Embryonic facial prominence (tissue), 1 donor: ENCODE measurements at regions not wholly inside any gene's neighbourhood (a gene's known extent, or its start where the extent isn't known, plus 50 kb on each side); places are given as distances from the start of the nearest gene placed in this dataset.
"Not testable (repeated sequence)": the region's sequence is repeated elsewhere in the genome, so short reads cannot be mapped to it uniquely, and the experiment has no call there.

Experiments
- DNase-seq: peaks from one replicate; pipeline ENCODE4 v3.0.0-alpha.2; 2016; ENCODE audit errors: extremely low spot score

DNA sequence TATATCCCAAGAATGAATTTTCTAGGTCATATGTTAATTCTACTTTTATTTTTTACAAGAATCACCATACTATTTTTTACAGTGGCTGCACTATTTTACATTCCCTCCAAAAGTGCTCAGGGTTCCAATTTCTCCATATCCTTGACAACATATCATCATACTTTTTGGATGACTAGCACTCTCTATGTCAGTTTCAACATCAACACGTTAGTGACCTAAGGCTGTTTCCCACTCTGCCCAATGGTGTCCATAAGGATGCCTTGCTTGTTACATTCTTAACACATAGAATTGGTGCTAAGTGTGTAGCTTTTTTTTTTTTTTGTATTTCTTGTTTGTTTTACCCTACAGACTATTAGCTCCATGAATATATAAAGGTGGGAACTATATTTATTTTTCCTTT is 175.4 kb downstream of the PCDH10 start:
- no peak for DNase-seq

DNA sequence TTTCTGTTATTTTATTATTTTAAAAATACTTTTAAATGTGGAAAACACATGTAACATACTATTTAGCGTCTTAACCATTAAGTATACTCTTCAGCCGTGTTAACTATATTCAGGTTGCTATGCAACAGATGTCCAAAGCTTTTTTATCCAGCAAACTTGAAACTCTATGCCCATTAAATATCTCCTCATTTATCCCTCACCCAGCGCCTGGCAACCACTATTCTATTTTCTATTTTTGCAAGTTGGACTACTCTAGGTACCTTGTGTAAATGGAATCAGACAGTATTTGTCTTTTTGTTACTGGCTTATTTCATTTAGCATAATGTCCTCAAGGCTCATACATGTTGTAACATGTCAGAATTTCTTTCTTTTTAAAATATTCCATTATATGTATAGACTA is 174.6 kb downstream of the PCDH10 start:
- DNase-seq: no peak

DNA sequence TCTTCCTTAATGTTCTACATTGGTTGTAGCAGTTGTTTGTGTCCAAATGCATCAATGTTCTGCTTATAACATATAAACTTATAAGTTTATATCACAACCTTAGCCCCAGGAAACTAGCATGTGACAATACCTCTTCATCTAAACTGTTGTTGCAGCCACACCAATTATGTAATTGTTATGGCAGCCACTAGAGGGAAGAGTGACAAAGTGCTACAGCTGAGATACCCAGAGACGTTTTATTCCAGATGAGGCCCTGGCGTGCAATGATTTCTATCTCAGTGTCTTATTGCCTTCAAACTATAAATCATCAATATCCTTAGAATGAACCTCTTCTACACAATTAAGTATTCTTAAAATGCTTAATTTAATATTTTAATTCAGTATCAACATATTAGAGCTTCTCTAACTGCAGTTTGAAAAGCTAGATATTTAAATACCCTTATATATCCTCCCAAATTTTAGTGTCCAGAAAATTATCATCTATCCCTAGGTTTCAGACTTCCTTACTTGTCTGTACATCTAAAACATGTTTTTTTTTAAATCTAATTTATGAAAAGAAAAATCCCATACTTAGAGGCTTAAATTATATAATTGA is 171.6 kb downstream of the PCDH10 start:
- DNase-seq: peak; percentile 12

DNA sequence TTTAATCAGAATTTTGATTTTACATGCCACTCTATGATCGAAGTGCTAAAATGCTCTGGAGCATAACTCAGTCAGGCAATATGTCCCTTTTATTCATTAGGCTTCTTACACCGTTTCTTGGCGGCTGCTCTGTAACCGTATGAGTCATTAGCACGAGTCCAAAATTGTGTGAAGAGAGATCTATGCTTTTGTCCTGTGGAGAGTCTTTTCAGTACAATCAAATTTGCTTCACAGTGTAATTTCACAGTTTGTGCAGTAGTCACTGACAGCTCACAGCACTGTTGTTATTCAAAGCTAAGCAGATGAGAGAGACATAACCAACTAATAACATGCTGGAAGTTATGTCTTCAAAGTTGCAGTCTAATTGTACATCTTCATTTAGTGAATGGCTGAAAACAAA is 167.8 kb downstream of the PCDH10 start:
- DNase-seq: no peak

DNA sequence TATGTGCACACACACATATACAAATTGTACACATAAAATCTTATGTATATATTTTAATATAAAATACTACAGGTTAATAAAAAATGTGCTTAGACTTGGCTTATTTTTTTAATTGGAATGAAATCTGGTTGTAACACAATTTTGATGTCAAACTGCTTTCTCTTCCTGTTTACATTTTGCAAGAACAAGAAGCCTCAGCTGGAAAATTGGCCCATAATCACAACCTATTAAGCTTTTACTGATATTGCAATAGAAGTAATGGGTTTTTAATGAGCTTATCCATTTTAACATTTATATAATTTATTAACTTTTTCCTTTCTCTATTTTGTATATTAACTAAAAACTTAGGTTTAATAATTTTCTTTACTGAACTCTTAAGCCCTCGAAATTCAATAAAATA is 165.9 kb downstream of the PCDH10 start:
- no peak for DNase-seq

DNA sequence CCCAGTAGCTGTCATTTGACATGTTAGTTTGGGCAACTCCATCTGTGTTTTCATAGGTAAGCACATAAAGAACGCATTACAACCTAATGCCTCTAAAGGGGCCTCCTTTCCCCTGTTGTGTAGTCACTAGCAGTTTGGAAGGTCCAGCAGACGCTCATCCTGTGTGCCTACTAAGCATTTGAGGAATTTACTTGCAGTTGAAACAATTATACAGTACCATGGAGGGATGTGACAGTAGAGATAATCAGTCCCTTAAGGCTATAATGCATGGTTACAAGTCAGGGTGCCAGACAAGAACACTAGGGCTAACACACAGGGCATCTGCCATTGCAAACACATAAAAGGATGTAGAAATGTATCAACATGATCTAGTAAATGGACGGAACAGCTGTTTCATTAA is 138.3 kb downstream of the PCDH10 start:
- no peak for DNase-seq

DNA sequence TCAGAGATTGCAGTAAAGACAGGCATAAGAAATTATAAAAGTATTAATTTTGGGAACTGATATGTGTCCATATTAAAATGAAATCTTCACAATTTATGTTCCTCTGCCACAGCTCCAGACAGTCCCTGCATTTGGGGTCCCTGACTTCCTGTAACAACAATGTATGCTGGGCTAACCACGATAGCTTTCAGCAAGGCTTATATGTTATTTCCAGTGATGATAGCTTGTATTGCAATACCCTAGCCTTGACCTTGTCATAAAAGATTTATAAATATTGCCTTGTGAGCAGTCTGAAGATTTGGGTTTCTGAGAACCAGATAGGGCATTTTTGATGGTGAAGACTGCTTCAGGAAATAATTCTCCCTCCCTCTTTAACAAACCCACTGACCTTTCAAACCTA is 129.5 kb downstream of the PCDH10 start:
- no peak for DNase-seq

DNA sequence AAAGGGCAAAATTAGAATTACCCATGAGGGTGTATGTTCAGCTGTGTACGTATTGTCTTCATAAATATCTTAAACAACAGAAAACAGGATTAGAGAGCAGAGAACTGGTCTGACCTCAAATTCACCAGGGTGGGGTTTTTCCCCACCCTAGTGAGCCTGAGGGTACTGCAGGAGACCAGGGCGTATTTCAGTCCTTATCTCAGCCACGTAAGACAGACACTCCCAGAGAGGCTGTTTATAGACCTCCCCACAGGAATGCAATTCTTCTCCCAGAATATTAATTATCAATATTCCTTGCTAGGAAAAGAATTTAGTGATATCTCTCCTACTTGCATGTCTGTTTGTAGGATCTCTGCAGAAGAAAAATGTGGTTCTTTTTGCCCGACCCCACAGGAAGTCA is 128.8 kb downstream of the PCDH10 start:
- DNase-seq: not testable (repeated sequence)

DNA sequence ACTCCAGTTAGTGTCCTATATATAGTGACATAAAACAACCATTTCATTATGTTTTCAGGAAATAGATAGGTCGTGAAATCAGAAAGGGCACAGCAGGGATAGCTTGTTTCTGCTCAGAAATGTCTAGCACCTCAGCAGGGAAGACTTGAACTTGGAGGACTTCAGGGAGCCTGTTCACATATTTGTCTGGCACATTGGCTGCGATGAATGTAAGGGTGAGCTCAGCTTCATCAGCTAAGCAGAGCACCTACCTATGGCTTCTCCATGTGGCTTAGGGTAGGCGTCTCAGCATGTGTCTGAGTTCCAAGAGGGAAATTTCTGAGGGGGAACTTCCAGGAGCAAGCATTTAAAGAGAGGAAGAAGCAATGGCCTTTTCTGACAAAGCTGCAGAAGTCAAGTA is 126.2 kb downstream of the PCDH10 start:
- no peak for DNase-seq

DNA sequence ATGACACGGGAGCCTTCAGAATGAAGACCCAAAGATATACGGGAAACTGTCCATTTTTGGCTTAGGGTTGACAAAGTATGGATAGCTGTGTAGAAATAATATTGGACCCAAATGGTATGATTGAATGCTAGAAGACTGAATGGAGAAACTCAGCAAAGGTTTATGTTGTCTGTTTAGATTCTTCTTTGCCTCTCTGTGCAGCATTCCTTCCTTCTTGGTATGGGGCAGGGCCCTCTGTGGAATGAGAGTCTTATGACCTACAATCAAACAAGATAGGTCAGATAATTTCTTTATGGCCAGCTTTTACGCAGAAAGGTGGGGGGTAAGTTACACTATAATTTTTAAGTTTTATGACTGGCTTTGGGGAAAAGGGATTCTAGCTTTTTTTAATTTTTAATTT is 124.3 kb downstream of the PCDH10 start:
- DNase-seq: no peak

DNA sequence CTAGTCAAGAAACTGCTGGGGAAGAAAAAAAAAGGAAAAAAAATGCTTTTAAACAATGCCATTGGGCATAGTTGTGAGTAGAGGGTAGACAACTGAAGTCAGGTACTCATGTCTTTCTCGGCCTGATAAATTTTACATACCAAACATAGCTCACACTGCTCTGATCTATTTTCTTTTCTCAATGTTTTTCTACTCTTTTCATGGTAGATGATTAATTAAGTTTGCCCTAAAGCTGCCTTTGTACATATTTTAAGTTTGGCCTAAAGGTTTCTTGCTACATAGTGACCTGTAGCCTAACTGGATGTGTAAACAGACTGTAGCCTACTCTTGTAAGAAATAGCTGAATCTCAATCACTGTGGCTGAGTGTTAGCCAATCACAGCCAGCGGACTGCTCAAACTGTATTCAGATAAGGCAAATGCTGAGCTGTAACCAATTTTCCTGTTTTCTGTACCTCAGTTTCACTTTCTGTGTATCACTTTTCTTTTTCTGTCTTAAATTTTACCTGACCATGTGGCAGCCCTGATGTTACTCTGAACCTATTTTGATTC is 121.0 kb downstream of the PCDH10 start:
- DNase-seq: no peak

DNA sequence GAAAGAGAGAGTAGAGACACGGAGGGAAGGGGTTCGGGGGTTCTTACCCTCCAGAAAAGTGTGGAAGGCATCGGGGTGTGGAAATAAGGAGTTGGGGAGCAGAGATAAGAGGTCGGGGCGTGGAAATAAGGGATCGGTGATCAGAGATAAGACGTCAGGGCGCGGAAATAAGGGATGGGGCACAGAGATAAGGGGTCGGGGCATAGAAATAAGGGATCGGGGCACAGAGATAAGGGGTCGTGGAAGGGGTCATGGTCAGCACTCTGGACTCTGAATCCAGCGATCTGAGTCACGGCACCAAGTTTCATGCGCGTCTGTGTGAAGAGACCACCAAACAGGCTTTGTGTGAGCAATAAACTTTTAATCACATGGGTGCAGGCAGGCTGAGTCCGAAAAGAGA is 119.1 kb downstream of the PCDH10 start:
- DNase-seq: no peak

DNA sequence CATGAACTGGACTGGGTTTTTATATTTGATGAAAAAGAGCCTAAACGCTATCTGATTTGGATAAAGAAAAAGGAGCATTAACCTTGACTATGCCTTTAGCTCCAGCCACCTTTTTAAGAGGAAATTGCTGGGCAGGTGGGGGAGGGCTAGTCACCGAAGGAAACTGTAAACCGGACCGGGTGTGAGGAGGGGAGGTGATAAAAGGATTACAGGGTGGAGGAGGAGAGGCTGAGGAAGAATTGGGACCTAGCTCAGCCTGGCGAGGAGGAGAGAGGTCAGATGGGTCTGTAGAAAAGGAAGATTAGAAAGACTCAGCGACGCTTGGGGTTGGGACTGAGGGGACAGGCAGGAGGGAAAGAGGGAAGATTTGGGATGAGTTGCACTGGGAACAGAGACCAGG is 118.4 kb downstream of the PCDH10 start:
- not testable (repeated sequence) for DNase-seq

DNA sequence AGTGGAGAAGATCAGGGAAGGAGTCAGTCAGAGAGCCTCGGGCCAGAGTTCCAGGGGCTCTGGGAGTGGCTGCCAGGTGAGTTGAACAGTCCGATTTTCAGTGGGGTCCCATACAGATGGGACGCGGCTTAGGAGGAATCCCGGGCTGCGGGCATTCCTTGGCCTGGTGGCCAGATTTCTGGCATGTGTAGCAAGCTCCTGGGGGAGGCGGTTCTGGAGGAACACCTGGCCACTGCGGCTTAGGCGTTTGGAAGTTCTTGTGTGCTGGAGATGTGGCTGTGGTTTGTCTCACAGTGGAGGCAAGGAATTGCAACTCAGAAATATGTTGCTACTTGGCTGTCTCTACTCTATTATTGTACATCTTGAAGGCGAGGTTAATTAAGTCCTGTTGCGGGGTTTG is 117.9 kb downstream of the PCDH10 start:
- DNase-seq: not testable (repeated sequence)

DNA sequence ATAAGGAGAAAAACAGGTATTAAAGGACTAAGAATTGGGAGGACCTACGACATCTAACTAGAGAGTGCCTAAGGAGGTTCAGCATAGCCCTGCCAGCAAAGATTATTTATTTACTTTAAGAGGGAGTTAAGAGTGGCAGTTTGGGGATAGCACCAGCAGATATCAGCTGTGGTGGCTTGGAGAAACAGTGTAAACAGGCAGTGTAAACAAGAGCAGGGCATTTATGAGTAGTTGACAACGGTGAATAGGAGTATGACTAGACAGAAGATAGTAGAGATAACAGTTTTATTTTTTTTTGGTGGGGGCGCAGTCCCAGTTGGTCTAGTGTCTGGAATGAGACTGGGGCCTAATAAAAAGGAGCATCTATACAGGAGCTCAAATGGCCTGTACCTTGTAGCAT is 115.2 kb downstream of the PCDH10 start:
- DNase-seq: not testable (repeated sequence)

DNA sequence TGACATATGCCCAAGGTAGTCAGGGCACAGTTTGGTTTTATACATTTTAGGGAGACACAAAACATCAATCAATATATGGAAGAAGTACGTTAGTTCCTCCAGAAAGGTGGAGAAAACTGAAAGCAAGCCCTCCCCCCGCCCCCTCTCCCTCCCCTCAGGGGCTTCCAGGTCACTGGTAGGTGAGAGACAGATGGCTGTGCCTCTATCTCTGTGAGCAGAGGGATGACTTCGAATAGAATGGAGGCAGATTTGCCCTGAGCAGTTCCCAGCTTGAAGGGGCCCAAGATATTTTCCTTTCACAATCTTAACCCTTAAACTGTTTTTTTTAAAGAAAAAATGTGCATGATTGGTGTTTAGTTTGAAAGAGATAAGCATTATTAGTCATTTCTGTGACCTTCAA is 114.0 kb downstream of the PCDH10 start:
- no peak for DNase-seq

DNA sequence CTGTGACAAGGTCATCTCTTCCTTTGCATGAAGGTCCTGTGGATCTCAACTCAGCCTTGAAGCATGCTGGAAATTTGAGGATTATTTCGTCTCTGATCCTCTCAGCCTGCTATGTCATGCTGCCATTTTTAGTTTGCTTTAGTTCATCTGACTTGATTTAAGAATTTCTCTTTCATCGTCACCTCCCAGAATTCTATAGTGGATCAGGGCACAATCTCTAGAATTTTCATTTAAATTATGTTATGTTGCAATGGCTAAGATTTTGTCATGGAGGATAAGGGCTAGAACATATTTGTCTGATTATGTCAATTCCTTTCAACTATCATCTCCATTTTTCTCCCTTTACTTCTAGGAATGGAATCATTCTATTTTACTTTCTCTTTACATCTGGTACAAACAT is 98.8 kb downstream of the PCDH10 start:
- DNase-seq: no peak

DNA sequence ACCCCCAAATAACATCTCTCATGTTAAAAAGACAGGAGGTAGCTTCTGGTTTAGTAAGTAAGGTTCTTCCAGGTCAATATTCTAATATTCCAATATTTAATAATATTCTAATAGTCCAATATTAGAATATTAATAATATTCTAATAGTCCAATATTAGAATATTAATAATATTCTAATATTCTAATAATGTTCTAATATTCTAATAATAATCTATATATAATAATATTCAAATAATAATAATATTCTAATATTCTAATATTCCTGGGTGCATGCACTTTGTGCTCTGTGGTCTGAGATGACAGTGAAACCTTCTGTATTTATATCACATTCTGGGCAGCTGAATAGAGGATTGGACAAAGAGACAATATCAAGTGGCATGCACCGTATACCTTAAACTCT is 96.1 kb downstream of the PCDH10 start:
- DNase-seq: no peak
